Activated CD4-positive, alpha-beta T cell treated with anti-CD3 and anti-CD28 coated beads, Interleukin-2, amount 50 U/mL, for 48 hours (primary cell): ENCODE measurements at regions not wholly inside any gene's neighbourhood (a gene's known extent, or its start where the extent isn't known, plus 50 kb on each side); places are given as distances from the start of the nearest gene placed in this dataset.

Experiments
- DNase-seq, 2 experiments: peaks; one replicate each; pipeline ENCODE4 v3.0.0-alpha.2; 2020

DNA sequence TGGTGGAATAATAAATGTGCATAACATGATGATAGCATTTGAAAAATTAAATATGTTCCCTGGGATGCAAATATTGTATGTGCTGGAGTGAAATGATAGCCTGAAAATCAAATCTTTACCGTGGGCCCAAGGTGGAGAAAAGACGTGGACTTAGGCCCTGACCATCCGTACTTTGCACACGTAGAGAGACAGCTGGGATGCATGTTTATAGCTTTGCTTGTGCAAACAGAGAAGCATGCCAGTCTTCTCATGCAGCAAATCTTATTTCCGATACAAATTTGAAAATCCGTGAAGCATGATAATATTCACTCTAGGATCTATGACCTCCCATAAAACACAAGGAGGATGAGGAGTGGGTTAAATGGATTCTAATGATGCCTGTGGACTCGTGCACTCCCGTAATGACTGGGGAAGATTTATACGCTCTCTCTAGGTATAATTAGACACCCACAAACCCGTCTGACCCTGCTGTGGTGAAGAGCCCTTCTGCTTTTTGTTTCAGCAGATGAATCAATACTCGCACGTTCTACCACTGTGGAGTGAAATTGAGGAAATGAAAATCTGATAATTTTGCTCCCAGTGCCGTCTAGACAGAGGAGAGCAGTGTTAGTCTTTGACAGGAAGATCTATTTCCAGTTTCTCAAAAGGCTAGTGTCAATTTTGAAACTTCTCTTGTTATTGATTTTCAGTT is 810.3 kb upstream of the SALL3 start:
- DNase-seq: no peak

DNA sequence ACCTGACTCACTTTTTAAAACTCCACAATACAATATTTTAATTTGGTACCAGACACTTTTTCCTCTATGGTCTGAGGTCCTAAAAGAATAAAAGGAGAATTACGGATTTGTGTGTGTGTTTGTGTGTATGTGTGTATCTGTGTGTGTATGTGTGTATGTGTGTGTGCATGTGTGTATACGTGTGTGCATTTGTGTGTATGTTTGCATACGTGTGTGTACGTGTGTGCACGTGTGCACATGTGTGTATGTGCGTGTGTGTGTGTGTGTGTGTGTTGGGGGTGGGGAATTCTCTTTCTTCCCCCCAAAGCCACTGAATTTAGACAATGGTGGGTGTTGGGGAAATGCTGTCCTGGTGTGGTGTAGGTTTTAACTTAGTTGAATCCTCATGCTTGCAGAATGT is 807.7 kb upstream of the SALL3 start:
- no peak for DNase-seq

DNA sequence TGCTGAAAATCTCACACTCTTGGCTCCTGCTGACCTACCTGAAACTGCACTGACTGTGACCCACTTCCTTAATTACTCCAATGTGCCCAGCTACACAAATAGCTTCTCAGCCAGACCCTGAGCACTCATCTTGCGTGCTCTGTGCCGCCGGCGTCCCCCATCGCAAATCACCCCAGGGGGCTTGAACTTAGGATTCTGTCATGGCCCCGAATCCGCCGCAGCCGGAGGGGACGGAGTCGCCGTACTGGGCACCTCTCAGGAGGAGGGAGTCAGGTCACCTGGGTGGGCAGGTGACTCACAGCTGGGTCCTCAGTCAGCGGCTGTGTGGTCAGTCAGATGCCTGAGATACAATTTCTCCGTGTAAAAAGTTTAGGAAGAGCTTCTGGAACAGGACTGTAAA is 804.9 kb upstream of the SALL3 start:
- no peak for DNase-seq

DNA sequence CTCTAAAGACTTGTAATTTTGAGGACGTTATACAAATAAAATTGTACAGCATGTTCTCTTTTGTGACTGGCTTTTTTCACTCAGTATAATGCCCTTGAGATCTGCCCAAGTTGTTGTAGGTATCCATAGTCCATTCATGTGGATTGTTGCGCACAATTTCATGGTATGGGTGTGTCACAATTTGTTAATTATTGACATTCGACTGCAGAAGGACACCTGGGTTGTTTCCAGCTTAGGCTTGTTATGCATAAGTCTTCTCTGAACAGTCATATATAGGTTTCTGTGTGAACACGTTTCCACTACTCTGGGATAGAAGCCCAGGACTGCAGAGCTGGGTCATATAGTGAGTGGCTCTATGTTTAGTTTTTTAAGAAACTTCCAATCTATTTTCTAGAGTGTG is 800.8 kb upstream of the SALL3 start:
- DNase-seq: no peak

DNA sequence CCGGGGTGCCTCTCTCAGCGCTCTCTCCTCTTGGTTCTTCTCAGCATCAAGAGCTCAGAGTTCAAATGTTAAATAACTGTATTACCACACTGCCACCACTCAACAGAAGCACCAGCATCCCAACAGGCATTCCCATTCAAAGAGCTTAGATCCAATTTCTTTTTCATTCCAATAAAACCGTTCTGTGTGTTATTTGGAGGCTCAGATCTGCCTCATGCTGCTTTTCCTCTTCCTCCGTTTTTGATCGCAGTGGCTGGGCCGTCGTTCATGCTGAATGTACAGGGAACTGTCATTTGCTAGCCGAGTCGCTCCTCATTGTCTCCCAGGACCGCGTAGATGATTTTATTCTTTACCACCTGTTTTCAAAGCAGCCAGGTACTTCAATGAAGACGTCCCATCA is 798.9 kb upstream of the SALL3 start:
- DNase-seq: no peak

DNA sequence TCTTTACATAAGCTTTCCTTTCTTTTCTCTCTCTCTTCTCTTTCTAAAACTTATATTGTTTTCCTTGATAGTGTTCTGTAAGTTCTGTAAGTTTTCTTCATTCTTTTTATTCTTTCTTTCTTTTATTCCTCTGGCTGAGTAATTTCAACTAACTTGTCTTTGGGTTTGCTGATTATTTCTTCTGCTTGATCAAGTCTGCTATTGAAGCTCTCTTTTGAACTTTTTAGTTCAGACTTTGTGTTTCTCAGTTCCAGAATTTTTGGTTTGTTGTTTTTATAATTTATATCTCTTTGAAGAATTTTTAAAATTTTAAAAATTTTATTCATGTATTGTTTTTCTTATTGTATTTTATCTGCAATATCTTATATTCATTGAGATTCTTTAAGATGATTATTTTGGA is 795.8 kb upstream of the SALL3 start:
- no peak for DNase-seq

DNA sequence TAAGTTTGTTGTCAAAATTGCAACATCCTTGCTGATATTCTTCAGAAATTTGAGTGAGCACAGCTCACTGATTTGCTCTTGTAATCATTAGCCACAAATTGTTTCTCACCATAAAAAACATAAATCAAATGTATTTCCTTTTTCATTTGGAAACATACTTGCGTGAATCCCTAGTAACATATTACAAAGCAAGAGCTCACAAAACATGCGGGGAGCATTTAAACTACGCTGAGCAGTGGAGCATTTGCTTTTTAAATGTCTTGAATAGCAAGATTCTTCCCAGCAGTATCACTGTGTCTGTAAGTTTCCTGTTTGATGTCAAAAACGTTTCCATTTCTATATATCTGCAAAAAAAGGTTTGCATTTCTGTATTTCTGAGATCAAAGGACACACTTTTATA is 788.3 kb upstream of the SALL3 start:
- DNase-seq: no peak

DNA sequence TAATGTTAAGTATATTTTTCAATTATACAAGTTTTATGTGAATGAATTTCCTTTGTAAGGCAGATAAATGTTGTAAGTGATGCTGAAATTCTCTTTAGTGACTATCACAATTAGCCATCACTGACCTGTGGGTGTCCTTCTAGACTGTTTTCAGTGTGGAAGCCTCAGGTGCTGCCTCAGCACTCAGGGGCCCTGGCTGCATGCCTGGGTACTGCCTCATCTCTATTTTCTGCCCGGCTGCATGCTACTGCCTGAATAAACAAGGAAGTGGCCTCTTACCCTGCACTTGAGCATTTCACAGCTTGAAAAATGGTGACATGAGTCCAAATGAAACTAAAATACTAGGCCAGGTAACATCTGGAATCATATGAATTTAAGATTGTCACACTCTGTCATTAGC is 787.6 kb upstream of the SALL3 start:
- DNase-seq: no peak

DNA sequence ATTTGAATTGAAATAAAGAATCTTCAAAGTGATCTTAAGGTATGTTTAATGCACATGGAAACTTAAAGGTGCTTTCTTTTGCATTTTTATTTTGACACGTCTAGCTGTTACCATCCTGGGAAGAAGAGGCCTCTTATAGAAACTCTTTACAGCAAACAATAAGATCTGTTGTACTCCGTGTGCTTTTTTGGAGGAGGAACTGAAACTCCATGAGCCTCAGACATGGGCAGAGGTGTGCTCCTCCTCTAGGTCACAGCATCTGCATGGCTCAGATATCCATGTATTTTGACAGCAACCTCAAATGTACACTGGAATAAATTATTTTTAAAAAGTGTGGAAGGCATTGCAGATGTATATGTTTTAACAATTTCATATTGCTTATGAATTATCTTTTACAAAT is 783.3 kb upstream of the SALL3 start:
- no peak for DNase-seq

DNA sequence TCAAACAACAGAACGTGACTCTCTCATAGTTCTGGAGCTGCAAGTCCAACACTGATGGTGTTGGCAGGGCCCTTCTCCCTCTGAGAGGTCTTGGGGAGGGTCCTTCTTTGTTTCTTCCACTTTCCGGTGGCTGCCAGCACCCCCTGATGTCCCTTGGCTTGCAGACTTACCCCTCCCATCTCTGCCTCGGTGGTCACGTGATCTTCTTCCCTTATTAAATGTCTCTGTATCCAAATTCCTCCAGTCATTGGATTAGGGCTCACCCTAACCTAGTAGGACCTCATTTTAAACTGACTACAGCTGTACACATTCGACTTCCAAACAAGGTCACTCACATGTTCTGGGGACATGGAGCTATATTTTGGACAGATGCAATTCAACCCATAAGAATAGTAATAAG is 780.6 kb upstream of the SALL3 start:
- DNase-seq: no peak

DNA sequence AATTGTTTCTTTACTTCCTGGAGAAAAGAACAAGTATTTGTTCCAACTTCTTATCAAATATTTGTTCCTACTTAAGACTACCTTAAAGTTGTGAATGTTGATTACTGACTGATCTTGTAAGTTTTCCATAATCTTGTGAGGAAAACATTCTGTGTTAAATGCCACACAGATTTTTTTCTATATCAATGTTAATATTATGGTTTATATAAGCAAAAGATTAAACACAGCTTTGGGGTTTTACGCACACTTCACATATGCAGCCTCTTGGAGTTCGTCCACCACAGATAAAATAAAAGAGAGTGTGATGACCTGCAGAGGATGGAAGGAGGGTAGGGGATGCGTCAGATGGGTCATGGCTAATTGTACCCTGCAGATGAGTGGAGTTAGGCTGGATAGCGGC is 780.0 kb upstream of the SALL3 start:
- DNase-seq: no peak

DNA sequence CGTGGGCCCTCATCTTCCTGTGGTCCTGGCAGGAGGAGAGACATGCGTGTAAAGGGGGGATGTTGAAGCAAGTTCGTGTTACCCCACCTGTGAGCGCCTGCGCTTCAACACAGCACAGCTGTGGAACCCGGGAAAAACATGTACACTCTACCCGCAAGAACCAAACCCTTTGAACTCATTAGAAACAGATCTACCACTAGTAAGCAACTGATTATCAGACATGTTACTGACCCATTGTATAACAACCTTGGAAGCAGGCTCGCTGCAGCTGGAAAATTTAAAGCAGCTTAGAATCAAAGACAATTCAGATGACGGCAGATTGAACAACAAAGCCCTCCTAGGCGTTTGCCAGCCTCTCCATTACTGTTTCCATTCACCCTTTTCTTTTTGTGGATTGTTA is 771.7 kb upstream of the SALL3 start:
- DNase-seq: no peak

DNA sequence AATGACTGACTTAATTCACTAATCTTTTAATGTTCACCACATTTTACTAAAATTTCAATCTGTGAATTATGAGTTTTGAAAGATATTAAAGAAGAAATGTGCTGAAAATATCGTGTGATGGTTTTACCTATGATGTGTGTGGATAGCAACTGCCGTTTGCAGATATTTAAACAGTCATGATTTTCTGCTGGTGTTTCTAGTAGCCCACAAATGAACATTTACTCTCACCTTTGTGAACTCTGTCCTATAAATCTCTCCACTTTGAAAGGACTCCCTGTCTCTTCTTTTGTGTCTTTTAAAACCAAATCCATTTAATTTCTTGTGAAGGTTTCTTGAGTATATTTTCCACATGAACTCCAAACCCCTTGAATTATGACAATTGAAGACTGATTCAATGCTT is 771.2 kb upstream of the SALL3 start:
- DNase-seq: no peak

DNA sequence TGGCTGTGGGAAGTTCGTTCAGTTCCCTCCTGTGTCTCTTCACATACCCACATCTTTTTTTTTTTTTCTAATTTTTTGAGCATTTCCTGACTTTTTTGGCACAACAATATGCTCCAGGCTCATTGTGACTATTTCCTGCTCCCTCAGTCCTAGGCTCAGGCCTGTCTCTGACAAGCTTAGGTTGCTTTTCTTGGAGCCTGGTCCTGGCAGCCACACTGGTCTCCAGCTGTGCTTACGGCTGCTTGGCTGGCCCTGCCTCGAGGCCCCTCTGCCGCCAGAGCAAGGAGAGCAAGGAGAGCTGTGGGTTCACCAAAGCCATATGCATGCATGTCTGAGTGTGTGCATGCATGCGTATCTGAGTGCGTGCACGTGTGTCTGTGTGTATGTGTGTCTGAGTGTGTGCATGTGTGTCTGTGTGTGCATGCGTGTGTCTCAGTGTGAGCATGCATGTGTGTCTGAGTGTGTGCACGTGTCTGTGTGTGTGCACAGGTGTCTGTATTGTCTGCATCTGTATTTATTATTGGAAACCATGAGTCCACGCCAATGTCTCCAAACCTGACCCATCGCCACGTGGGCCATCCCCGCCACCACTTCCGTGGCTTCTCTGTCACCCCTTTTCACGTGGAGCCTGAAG is 766.1 kb upstream of the SALL3 start:
- no peak for DNase-seq

DNA sequence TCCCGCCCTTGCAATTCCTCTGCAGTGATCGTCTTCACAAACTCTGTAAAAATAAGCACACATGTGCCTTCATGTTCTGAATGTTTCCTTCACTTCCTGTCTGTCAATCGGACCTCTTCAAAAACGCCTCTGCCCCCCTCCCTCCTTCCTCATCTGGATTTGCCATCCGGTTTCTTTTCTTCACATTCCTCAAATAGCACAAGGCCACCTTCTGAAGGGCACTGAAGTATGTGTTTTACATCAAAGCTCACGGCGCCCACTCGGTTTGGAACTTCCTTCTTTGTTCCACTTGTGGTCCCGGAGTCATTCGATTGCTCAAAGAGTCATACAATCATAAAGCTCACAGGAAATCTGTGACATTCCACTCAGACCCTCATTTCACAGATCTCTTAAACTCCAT is 758.1 kb upstream of the SALL3 start:
- DNase-seq: no peak

DNA sequence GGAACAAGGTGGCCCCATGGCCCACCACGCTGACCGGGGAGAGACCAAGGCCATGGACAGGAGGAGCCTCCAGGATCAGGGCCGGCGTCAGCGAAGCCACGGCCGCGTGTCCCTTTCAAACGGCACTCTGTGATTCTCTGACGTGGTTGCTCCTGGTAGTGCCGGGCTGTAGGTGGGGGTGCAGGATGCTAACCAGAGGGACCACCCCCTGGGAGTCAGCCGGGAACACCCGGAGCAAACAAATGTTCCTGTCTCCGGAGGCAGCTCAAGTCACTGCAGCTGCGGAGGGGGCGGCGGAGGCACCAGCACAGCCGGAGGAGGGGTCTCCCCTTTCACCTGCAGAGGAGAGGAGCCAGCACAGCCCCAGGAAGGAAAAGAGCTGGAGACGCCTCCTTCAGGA is 750.6 kb upstream of the SALL3 start:
- no peak for DNase-seq

DNA sequence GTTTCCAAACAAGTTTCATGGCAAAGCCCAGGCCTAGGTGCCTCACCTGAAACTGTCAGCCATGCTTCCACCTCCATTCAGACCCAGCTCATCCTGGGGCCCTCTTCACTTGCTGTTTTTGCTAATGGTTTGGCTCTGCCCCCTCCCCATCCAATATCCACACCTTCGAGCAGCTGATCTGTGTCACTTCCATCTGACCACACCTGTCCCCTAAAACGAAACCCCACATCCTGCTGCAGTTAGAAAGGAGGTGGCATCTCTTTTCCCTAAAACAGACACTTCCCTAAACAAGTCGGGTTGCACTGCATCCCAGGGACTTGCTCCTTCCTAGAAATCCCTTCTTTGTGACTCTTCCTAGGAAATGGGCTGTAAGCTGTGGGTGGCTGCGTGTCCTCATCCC is 748.7 kb upstream of the SALL3 start:
- no peak for DNase-seq

DNA sequence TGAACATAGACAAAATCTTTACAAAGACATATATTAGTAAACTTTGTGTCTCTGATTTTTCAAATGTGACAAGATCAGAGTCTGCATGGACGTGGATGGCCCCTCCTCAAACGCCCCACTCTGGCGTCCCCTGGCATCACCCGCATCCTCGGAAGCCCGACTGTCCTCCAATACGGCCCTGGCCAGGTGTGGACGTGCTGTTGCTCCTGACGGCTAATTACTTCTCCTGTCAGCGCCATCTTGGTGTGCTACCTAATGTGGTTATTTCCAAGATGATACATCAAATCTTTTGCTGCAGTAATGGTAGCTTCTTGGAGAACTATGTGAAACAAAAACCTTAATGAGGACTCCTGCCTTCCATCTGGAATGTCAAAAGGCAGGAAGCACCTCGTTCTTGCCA is 747.4 kb upstream of the SALL3 start:
- no peak for DNase-seq

DNA sequence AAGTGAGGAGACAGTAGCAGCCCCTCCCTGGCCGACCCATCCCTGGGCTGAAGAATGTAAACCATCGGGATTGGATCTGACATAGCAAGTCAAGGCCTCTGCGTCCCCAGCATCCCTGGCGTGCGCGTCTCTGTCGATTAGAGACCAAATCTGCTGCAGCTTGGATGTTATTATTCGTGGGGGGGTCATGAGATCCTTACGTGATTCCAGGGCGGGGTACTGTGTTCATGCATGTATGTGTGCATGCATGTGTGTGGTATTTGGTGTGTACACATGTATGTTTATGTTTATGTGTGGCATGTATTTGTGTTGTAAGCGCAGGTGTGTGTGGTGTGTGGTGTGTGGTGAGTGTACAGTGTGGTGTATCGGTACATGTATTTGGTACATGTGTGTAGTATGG is 741.8 kb upstream of the SALL3 start:
- DNase-seq: no peak

DNA sequence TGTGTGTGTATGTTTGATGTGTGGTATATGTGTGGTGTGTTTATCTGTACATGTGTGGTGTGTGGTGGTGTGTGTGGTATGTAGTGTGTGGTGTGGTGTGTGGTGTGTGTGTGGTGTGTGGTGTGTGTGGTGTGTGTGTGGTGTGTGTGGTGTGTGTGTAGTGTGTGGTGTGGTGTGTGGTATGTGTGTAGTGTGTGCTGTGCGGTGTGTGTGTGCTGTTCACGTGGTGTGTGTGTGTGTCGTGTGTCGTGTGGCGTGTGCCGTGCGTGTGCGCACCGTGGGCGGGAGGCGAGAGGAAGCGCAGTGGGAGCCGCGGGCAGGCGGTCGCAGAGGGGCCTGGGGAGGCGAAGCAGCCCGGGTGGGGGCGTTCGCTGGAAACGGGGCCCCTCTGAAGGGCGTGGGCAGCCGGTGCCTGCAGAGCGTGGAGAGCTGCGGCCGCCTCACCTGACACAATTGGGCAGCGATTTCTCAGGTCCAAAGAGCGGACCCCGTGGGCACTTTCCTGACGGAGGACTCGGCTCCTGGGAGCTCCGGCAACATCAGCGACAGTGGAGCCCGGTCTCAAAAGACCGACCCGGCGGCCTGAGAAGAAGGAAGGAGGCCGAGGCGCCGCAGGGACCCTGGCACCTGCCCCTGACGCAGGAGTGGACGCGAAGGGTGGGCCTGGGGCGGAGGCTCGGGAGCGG is 741.1 kb upstream of the SALL3 start:
- no peak for DNase-seq

DNA sequence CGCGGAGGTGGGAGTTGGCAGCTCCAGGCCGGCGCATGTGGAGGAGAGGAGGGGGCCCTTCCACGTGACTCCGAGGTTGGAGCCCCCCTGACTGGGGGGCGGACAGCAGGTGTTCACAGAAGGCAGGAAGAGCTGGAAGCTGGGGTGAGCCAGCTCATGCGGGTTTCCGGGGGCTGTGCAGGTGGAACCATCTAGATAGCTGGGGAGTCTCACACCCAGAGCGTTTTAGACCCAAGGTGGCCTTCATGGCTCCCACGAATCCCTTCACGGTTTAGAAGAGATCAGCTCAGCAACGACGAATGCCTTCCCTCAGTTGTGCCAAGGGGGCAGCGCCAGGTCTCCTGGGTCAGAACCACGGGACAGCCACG is 740.5 kb upstream of the SALL3 start:
- DNase-seq: no peak

DNA sequence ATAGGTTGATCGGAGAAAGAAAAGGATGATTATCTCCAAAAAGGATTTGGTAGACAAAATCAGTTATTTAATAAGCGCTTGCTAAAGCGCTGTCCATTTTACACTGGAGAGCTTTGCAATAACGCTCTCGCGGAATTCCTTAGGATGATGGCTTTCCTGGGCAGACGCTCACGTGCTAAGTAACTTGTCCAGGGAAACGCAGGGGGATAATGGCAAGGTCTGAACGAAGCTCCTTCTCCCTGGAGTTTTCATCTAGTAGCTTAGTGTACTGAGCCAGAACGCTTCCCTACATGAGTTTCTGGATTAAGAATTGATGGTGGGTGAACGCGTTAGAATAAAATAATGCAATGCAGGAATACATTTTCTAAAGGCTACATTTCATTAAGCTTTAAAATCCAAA is 739.5 kb upstream of the SALL3 start:
- DNase-seq: no peak

DNA sequence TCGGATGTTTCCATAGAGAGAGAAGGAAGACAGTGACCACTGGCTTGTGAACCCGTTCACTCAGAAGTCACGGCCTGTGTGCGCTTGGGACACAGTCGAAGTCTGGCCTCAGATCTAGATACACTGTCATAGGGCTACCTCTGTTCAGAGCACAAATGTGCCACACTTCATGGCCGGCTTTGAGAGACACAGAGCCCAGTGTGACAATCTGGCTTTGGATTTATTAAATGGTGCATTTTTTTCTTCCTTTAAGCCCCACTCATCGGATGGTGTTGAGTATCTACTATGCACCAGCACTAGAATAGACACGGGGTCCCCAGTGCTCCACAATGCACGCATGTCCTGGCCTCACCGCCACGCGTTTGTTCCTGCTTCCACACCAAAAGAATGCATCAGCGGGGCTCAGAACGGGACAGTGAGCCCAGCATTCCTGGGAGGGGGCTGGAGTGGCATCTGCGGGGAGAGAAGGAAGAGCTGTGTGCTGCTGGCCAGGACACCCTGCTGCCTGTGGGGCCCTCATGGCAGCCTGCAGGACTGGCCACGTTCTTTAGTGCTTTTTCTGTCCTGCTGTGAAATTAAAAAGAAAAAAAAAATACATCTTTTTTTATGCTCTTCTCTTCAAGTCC is 738.9 kb upstream of the SALL3 start:
- DNase-seq: no peak

DNA sequence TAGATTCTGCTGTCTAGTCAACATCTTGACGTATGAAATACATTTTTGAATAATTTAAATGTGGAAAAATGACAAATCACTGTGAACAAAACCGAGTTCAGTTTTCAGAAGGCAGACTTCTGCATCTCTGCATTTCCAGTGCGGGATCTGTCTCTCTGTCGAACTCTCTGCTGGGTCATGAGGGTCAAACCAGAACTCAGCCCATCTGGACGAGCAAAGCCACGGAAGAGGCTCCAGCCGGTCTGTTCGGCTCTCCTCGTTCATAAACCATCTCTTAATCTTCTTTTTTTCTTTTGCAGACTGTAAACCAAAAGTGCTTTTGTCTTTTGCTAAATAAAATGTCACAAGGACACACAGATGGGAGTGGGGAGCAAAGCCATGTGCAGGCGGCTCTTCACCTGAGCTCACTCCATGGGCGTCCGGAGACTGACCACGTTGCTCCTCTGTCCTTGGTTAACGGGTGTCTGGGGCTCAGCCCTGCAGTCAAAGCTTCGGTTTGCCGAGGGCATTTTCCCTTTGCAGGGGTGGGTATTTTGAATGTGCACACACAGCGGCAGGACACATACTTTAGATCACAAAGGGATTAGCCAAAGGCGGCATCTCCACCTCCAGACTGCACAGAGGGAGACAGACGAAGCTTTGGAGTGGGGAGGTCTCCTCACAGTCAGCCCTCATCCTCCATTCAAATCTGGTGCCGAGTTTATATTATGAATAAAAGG is 737.9 kb upstream of the SALL3 start:
- DNase-seq: no peak
